ENCODE measurements at regions not wholly inside any gene's neighbourhood (a gene's known extent, or its start where the extent isn't known, plus 50 kb on each side); places are given as distances from the start of the nearest gene placed in this dataset.

DNA sequence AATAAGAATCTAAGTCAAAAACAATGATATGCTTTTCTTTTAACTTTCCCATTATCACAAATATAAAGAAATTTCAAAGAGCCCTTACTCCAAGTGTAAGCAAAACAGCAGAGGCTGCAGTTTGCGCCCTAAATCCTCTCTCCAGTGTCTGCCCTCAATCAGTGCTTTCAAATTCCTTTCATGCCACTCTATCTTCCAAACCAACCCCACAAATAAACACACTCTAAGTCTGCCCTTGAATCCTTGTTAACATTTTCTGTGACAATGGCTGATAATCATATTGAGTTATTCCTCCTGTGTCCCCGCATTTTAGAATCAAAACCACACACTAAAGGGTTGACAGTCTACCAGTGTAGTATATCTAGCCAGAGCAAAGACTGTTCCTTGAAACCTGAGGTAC lies 317.9 kb upstream of the MARCKS start:
- DNase-seq: no peak

DNA sequence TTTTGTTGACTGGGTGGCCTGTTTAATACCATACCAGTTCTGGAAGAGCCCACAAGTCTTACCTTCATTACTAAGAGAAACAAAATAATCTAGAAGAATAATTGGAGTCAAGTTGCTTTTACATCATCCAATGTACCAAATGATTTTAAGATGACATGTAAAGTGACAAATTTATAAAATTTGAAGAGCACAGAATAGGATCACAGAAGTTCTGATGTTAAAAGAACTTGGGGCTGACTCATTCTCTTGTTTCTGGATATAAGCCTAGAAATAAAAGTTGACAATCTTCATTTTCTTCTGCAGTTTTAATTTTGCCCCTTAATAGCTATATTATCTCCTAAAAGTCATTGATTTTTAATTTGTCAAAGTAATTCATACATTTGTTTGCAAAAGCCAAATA lies 317.5 kb upstream of the MARCKS start:
- no peak for DNase-seq

DNA sequence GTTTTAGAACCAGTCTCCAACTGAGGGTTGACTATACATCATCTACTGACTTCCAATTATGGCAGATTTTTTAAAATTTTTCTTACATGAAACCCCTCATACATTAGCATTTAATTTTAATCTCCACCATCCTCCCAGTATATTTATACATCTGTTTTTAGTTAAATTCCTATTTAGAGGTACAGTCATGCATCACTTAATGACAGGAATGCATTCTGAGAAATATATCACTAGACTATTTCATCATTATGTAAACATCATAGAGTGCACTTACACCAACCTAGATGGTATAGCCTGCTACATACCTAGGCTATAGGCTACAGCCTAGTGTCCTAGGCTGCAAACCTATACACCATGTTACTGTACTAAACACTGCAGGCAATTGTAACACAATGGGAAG lies 316.7 kb upstream of the MARCKS start:
- DNase-seq: no peak

DNA sequence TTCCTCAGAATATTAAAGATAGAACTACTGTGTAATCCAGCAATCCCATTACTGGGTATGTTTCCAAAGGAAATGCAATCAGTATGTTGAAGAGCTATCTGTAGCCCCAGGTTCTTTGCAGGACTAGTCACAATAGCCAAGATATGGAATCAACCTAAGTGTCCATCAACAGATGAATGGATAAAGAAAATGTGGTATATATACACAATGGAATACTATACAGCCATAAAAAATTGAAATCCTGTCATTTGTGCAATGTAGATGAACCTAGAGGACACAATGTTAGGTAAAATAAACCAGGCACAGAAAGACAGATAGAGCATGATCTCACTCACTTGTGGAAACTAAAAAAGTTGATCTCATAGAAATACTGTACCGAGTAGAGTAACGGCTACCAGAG lies 306.0 kb upstream of the MARCKS start:
- DNase-seq: no peak

DNA sequence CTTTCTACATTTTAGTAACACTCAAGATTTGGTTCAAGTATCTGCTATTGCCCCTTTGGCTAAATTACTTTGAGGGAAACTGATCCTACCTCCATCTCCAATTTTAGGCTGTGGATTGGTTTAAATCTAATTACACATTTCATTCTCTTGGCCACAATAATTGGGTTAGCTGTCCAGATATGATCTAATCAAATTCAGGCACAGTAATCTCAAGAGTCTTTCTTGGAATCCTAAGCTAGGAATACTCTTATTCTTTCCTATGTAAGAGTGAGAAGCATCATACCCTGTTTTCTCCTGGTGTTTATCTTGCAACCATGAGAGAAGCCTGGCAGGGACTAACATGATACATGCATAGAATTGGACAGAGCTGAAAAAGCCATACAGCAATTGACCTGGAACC lies 300.4 kb upstream of the MARCKS start:
- no peak for DNase-seq

DNA sequence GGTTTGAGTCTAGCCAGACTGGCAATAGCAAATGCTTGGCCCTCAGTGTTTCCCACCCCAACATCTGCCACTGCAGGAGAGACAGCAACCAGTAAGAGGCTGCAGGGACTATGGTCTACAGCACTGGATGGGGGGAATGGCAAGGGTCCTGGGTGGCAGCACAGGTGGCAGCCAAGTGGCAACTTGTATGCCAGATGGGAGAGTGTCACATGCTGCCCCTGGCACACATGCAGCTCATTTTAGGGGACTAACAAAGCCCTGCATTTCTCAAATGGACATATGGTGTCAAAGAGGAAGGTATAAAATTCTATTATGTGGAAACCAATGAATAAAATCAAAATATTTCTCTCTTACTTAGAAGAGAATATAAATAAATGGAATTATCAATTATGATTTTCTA lies 298.7 kb upstream of the MARCKS start:
- DNase-seq: no peak

DNA sequence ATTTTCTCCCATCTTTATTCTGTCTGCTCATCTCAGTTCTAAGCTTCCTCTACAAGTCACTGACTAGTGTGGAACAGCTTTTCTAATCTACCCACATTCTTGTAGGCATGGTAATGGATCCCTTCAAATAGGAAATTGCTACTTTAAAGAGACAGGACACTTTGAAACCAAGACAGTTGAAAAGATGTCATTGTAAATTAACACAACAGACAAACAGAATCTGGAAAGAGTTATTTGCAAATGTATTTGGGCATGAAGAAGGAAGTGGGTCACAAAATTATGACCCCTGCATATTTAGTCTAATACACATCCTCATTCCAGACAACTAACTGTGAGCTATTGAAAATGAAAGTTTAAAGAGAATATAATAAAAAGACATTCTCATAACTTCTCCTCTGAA lies 298.2 kb upstream of the MARCKS start:
- no peak for DNase-seq

DNA sequence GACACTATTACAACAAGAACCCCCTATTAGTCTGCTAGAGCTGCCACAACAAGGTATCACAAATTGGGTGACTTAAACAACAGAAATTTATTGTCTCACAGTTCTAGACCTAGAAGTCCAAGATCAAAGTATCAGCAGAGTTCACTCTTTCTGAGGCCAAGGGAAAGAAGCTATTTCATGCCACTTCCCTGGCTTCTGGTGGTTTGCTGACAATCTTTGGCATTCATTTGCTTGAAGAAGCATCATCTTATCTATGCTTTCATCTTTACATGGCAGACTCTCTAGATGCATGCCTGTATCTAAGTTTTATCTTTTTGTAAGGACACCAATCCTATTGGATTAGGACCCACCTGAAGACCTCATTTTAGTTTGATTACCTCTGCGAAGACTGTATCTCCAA lies 296.8 kb upstream of the MARCKS start:
- DNase-seq: no peak

DNA sequence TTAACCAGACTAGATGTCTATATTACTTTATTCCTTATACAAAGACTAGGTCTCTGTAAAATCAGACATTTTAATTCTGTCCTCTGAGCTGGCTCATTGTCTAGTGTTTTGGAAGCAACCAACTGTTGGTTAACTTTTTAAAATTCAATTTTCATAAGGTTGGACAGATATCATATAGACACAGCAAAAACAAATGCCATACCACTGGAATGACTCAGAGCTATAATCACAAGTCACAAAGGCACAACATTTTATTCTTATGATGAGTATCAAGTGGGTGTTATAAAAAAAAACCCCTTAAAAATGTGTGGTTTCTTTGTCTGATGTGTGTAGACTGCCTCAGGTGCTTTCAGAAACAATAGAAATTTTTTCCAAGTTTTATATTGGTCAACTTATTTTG lies 296.2 kb upstream of the MARCKS start:
- DNase-seq: no peak

DNA sequence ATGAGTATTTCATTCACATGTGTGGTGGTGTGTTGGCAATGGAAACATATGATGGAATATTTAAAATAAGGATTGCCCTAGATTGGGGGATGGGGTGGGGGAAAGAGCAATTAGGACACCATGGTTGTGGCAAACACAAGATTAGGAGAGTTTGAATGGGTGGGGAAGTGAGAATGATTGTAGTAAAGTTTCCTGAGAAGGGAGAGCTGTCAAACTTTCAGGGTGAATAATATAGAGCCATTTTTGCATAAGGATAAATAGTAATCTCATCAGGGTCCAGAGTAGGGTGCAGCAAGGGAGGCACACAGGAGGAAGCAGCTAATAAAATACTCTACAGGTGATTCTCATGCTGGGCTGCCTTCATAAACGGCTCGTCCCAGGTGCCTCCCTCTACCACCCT lies 294.9 kb upstream of the MARCKS start:
- DNase-seq: no peak

DNA sequence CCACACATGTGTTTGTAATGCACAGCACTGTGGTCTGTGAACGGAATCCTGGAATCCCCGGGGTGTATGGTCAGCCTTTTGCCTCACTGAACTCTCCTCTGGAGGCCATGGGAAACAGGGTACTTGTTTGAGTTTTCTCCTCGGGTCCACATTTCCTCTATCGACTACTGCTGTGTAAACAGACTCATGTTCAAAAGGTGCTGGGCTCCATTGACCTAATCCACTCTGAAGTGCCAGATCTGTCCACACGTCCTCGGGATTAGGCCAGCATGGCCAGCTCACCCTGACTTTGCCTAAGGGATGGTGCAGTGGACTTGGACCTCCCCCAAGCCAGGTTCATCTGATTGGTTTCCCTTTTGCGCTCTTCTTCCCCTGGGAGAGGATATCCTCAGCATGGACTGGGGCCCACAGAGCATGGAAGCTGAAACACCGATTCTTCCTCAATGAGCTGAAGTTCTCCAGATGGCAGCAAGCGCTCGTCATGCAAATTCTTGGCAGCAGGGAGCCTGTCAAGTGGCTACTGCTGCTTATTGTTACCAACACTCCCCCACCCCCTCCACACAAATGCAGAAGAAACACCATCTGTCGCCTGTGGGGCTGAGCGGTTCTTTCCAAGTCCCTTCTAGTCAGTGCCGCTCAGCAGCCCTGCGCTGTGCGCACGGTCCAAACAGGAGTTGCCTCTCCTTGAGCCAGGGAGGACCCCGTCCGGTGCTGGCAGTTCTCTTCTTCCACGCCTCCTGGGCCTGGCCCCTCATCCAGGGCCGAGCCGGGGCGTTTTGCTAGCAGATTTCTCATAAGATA lies 292.6 kb upstream of the MARCKS start:
- peak; percentile 52 to 68 for DNase-seq

DNA sequence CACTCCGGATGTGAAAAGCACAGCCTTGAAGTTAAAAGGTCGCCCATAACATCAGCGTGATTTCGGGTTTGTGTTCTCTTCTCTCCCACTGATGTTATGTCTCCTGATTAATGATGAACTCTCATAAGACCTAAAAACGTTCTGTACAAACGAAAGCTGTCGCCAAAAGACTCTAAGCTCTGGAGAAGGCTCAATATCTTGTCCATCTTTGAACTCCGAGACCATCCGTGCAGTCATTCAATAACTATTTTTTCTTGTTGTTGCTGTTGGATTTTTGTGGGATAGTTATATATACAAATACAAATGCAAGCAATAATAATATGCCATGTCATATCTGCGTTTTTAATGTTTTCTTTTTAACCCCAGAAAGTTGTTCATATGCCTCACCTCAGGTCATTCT lies 291.8 kb upstream of the MARCKS start:
- no peak for DNase-seq

DNA sequence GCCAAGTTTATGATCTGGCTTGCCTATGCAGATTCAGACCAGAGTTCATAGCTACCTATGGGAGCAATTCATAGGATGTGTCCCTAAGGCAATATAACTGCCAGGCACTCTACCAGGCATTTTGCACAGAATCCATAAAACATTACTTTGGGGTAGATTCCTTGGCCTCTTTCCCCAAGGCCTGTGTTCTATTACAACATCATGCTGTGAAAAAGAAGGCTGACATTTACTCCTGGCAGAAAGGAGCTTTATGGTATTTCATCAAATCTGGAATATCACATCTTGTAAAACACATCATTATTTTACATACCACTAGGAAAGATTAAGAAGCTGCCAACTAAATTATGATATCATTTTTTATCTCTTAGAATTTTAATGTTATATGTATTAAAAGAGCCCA lies 287.0 kb upstream of the MARCKS start:
- no peak for DNase-seq

DNA sequence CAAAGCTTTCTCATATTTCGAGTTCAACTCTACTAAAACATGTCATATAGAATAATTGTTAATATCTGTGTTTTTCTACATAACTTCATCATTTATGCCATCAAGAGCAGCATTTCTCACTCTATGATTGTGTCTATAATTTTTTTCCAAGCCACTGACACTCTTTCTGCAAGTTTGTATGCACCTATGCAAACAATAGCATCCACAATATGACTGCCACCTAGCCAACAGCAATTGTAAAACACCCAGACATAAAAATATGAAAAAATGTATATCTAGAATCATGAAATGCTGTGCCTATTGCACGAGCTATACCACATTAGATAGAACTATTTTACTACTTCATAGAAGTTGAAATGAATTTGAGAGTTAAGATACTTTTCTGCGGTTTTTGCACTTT lies 286.5 kb upstream of the MARCKS start:
- DNase-seq: no peak

DNA sequence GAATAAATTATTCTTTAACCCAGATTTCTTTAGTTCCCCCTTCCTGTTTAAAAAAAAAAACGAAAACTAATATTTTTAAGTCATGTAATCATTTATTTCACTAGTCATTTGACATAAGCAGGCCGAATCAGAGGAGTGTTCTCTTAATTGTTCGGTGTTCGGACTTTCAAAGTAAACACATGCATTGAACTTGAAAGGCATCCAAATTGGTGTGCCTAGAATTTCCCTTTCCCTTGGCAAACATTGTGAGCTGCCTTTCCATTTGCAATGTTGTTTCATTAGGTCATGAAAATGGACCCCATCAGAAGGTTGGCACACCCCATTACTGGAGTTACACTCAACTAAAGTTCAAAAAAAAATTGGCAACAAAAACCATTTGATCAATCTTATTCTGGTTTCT lies 283.0 kb upstream of the MARCKS start:
- no peak for DNase-seq

DNA sequence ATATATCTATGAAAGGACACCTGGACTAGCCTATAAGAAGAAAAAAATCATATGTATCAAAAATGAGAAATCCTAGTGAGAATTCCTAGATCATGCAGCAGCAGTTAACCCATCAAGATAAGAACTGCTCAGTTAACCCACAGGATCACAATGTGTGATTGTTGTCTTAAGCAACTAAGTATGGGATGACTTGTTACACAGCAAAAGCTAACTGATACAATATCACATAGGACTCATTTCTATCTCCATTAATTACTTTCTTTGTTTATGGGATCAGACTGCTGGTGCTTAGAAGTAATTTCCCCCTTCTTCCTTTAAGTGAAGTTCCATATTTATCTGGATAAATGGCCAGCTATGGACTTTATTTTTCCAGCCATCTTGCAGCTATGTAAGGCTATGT lies 280.8 kb upstream of the MARCKS start:
- DNase-seq: no peak

DNA sequence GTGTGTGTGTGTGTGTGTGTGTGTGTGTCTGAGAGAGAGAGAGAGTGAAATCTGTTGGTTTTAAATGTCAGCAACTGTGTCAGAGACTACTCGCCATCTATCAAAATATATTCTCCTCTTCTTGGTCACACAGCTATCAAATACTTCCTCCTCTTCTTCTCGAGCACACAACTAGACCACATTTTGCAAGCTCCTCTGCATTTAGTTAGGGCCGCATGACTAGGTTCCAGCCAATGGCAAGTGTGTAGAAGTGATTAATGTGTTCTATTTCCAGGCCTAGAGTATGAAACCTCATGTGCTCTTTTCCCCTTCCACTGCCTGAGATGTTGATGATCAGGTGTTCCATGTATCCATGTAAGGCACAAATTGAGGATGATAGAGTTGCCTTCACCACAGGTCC lies 278.5 kb upstream of the MARCKS start:
- DNase-seq: peak in 1 of 2 donors; percentile 1

DNA sequence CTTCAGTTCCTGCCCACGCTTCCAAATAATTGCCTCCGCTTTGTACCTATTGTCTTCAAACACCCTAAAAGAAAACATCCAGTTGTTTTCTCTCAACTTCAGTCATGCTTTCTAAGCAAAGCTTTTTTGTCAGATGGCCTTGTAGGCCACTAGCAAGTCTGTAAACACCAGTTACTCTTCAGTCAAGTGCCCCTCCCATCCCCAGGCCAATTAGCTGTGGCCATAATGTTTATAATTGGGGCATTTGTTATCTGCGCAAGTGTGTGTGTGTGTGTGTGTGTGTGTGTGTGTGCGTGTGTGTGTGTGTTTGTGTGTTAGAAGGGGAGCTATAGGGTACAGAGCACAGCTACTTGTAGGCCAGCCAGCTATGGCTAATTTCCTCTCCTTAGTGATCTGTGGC lies 272.4 kb upstream of the MARCKS start:
- DNase-seq: no peak

DNA sequence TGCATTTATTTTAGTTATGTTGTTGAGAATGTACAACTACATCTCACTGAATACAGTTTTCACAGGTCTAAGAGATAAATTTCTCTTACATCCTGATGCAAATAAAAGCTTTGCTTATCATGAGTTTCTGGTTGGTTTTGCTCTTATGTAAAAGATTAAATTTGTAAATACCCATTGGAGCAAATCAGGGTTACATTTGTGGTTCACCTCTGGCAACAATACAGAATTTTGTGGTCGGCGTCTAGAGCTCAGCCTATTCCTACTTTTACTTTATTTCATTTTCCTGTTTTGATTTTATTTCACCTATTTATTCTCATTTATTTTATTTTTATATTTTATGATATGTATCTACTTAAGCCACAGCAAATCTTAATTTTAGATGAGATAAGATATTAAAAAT lies 271.9 kb upstream of the MARCKS start:
- DNase-seq: no peak

DNA sequence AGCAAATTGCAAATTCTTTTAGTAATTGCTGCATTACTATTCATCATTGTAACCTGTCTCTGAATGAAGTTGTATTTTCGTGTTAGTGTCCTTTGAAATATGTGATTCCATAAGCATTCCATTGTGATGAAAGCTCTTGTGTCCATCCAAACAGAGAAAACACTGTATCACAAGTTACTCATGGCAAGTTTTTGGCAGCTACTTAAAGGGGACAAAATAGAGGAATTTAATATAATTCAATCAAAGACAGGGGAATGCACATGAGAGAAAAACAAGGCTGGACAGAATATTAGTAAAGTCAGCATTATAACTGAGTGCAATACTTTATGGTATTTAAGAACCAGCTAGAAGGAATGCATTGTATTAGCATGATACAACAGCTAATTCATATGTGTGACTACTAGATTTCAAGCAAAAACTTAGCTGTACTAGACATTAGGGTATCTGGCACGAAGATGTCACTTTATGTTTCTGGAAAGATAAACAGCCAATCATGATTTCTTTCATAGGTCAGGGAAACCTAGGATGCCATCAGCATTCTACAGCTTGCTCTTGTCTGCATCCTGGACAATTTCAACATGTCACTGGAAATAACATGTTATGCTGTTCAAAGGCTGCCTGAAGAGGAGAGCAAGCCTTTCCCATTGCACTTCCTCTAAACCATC lies 270.6 kb upstream of the MARCKS start:
- no peak for DNase-seq

DNA sequence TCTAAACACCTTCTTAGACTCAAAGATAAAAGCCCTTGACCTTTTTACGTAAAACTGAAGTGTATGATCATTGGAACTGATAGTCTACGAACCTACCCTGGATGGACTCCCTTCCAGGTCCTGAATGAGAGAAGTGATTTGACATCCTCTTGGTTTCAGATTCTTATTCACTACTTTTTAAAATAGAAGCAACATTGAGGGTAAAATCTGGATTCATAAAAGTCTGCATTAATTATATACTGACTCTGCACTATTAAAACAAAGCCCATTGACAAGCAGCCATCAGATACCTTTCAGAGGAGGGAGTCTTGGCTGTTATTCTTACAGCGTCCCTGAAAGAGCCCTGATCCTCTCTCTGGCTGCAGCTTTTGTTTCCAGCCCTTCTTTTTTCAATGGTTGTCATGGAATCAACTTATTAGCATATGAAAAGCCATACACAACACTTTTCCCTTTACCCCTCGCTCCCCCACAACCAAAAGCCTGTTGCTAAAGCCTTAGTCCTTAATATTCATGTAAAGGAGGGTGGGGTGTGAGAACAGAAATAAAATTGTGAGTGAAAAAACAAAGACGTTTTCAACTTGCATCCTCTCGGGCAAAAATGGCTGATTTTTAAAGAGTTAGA lies 270.0 kb upstream of the MARCKS start:
- DNase-seq: no peak

DNA sequence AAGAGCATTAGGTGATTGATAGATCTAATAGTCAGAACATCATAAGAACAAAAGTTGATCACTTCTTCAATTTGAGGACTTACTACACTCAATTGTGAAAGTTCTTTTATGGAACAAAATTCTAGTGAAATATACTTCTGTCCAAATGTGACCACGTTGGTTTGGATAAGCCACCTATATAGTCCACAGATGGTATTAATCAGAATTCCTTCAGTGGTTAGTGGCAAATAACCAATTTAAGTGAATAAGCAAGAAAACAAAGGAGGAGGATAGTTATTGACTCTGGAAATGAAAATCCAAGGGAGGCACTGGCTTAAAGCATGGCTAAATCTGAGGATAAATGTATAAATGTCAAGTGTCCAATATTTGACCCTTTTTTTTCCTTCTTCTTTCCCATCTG lies 268.5 kb upstream of the MARCKS start:
- DNase-seq: no peak

DNA sequence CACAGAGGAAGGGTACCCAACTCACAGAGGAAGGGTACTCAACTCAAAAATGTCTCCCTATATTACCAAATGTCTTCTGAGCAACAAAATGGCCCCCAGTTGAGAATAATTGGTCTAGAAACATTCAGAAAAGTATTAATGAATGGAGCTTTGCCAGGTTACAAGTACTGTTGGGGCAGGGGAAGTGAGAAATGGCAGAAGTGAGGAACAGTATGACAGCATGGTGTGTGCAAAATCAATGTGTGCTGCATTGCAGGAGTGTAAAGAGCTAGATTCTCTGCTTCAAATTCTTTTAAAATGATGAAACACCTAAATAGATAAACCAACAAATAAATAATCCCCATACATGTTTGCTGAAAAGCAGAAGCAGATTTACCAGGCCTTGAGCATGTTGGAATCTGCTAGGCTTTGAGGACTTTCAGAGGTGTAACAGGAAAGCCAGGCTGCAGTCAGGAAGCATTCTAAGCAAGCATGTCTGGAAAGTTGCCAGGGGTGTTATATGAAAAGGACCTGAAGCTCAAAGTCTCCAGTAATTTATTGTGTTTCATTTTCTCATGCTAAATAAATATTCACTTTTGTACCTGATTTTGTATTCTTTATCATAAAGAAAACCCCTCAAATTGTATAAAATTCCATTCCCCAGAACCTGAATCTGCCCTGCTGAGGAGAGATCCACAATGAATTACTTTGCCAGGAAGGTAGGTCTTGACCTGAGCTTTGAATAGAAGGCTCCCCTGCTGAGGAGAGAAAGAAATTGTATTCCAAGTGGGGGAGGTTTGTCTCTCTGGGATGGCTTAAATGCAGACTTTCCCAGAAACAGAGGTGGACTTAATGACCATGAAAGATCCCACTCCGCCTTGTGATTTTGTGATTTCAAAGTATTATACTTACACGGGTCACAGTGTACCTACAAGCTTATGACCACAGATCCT lies 265.0 kb upstream of the MARCKS start:
- DNase-seq: no peak

Data from inflammatory macrophage (primary cell).